OCI-LY3 (cell line): ENCODE measurements at regions not wholly inside any gene's neighbourhood (a gene's known extent, or its start where the extent isn't known, plus 50 kb on each side); places are given as distances from the start of the nearest gene placed in this dataset.

Experiments
- EZH2phosphoT487 ChIP-seq: fragments of 200-600 bp; shearing (Covaris generic); IDR thresholded peaks from 2 replicates; pipeline ENCODE4 v1.6.1; 2018; ENCODE audit warnings: antibody characterized with exemption, mixed run types, low read depth
- TF ChIP-seq, protein P1 (sequence below): fragments of 200-600, 300-600 bp; sonication (generic); IDR thresholded peaks from 2 replicates; pipeline ENCODE4 v1.5.1; 2014; ENCODE audit warnings: antibody characterized with exemption, low read length, low read depth

DNA sequence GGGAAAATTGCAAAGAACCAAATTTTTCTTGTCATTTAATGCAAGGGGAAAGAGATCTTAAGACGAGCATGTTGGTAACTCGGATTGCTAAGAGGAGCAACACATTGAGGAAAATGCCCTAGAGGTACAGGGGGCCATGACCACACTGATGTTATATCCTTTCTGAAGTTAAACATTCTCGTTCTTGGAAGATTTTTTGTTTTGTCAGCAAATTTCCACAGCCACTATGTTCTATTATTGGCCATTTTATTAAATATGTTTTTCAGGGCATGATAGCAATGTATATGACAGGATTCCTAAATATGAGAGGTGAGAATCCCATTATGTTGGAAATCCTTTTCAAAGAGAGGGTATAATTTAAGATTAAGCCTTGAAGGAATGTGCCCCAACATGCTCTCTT lies 627.2 kb upstream of the PKN2 start:
- TF ChIP-seq, protein P1, sequence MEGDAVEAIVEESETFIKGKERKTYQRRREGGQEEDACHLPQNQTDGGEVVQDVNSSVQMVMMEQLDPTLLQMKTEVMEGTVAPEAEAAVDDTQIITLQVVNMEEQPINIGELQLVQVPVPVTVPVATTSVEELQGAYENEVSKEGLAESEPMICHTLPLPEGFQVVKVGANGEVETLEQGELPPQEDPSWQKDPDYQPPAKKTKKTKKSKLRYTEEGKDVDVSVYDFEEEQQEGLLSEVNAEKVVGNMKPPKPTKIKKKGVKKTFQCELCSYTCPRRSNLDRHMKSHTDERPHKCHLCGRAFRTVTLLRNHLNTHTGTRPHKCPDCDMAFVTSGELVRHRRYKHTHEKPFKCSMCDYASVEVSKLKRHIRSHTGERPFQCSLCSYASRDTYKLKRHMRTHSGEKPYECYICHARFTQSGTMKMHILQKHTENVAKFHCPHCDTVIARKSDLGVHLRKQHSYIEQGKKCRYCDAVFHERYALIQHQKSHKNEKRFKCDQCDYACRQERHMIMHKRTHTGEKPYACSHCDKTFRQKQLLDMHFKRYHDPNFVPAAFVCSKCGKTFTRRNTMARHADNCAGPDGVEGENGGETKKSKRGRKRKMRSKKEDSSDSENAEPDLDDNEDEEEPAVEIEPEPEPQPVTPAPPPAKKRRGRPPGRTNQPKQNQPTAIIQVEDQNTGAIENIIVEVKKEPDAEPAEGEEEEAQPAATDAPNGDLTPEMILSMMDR = no peak
- TF ChIP-seq EZH2phosphoT487 = no peak
